HEK293 (cell line): ENCODE measurements at regions not wholly inside any gene's neighbourhood (a gene's known extent, or its start where the extent isn't known, plus 50 kb on each side); places are given as distances from the start of the nearest gene placed in this dataset.

ENCODE experiments used
- CTCF ChIA-PET: fragments of 350-600 bp; formaldehyde crosslinking; extraction: SDS; loops from one replicate; lab custom pipeline; 2021; ENCODE audit warnings: antibody characterized with exemption; lab: Yijun Ruan, JAX
- POLR2A ChIA-PET: fragments of 300-600 bp; formaldehyde crosslinking; extraction: SDS; loops from one replicate; lab custom pipeline; 2020; ENCODE audit warnings: antibody characterized with exemption, inconsistent platforms; lab: Yijun Ruan, JAX
- H3K27ac ChIP-seq: fragments of 200-500 bp; sonication (Bioruptor generic); 2 replicates; pipeline ENCODE4 v1.5.1; 2014; ENCODE audit warnings: low read depth, low read length, control low read depth, inconsistent platforms; ENCODE audit errors: extremely low read depth
- H3K36me3 ChIP-seq, 2 experiments: fragments of 200-500 bp in 1 of 2; sonication (Bioruptor generic) in 1 of 2; 1 replicate in 1 of 2; 2 replicates in 1 of 2; pipeline ENCODE4 v1.5.1; 2014 to 2017; ENCODE audit warnings: inconsistent platforms in 2 of 2, low read length in 2 of 2; ENCODE audit not compliant: control insufficient read depth in 2 of 2, insufficient read depth in 1 of 2
- H3K4me1 ChIP-seq: fragments of 200-500 bp; sonication (Bioruptor generic); 2 replicates; pipeline ENCODE4 v1.5.1; 2014; ENCODE audit warnings: mild to moderate bottlenecking, low read length, inconsistent platforms; ENCODE audit not compliant: control insufficient read depth, insufficient read depth
- H3K4me3 ChIP-seq: 2 replicates; pipeline ENCODE4 v1.5.1; 2011; ENCODE audit warnings: low read depth, mild to moderate bottlenecking, control low read depth, low read length, moderate library complexity
- H3K9me3 ChIP-seq: fragments of 200-500 bp; sonication (Bioruptor generic); 2 replicates; pipeline ENCODE4 v1.5.1; 2014; ENCODE audit warnings: low read depth, low read length, inconsistent platforms; ENCODE audit not compliant: control insufficient read depth, insufficient read depth
- GFI1B ChIP-seq: fragments of 450-650 bp; formaldehyde crosslinking; IDR thresholded peaks from 2 replicates; pipeline ENCODE4 v1.5.1; 2016; ENCODE audit warnings: missing biosample characterization, missing genetic modification characterization
- SCRT1 ChIP-seq: fragments of 450-650 bp; formaldehyde crosslinking; IDR thresholded peaks from 2 replicates; pipeline ENCODE4 v1.5.1; 2016; ENCODE audit warnings: missing biosample characterization, missing genetic modification characterization, borderline replicate concordance
- SP3 ChIP-seq: fragments of 450-650 bp; formaldehyde crosslinking; IDR thresholded peaks from 2 replicates; pipeline ENCODE4 v1.5.1; 2016; ENCODE audit warnings: missing biosample characterization, missing genetic modification characterization
- TCF7L2 ChIP-seq: IDR thresholded peaks from 2 replicates; pipeline ENCODE4 v1.6.1; 2011; ENCODE audit warnings: low read depth, mild to moderate bottlenecking, inconsistent platforms, low read length, moderate library complexity, borderline replicate concordance
- TRIM28 ChIP-seq: IDR thresholded peaks from 2 replicates; pipeline ENCODE4 v1.6.1; 2011; ENCODE audit warnings: low read length, control low read depth, borderline replicate concordance
- ZBTB20 ChIP-seq: fragments of 450-650 bp; formaldehyde crosslinking; IDR thresholded peaks from 2 replicates; pipeline ENCODE4 v1.5.1; 2016; ENCODE audit warnings: missing biosample characterization, missing genetic modification characterization
- ZFP37 ChIP-seq: fragments of 450-650 bp; formaldehyde crosslinking; IDR thresholded peaks from 2 replicates; pipeline ENCODE4 v1.5.1; 2016; ENCODE audit warnings: missing biosample characterization, missing genetic modification characterization
- ZFP69B ChIP-seq: fragments of 450-650 bp; formaldehyde crosslinking; IDR thresholded peaks from 2 replicates; pipeline ENCODE4 v1.5.1; 2016; ENCODE audit warnings: missing biosample characterization, missing genetic modification characterization
- ZNF112 ChIP-seq: fragments of 450-650 bp; formaldehyde crosslinking; IDR thresholded peaks from 2 replicates; pipeline ENCODE4 v1.5.0; 2017; ENCODE audit warnings: missing biosample characterization, missing genetic modification characterization
- ZNF121 ChIP-seq: fragments of 450-650 bp; formaldehyde crosslinking; IDR thresholded peaks from 2 replicates; pipeline ENCODE4 v1.5.1; 2016; ENCODE audit warnings: missing biosample characterization, missing genetic modification characterization
- ZNF146 ChIP-seq: fragments of 450-650 bp; formaldehyde crosslinking; IDR thresholded peaks from 2 replicates; pipeline ENCODE4 v1.5.1; 2016; ENCODE audit warnings: missing biosample characterization, missing genetic modification characterization
- ZNF169 ChIP-seq: fragments of 450-650 bp; formaldehyde crosslinking; IDR thresholded peaks from 2 replicates; pipeline ENCODE4 v1.5.1; 2016; ENCODE audit warnings: missing biosample characterization, missing genetic modification characterization
- ZNF19 ChIP-seq: fragments of 450-650 bp; formaldehyde crosslinking; IDR thresholded peaks from 2 replicates; pipeline ENCODE4; 2016; ENCODE audit warnings: missing biosample characterization, missing genetic modification characterization, low read depth
- ZNF248 ChIP-seq: fragments of 450-650 bp; formaldehyde crosslinking; IDR thresholded peaks from 2 replicates; pipeline ENCODE4 v1.5.1; 2017; ENCODE audit warnings: missing biosample characterization, missing genetic modification characterization
- ZNF426 ChIP-seq: fragments of 450-650 bp; formaldehyde crosslinking; IDR thresholded peaks from 2 replicates; pipeline ENCODE4 v1.5.1; 2017; ENCODE audit warnings: missing biosample characterization, missing genetic modification characterization, mild to moderate bottlenecking, inconsistent platforms, moderate library complexity
- ZNF48 ChIP-seq: fragments of 450-650 bp; formaldehyde crosslinking; IDR thresholded peaks from 2 replicates; pipeline ENCODE4 v1.5.1; 2016; ENCODE audit warnings: missing biosample characterization, missing genetic modification characterization
- ZNF549 ChIP-seq: fragments of 450-650 bp; IDR thresholded peaks from 2 replicates; pipeline ENCODE4 v1.5.1; 2018; ENCODE audit warnings: missing biosample characterization, missing genetic modification characterization, mild to moderate bottlenecking, inconsistent platforms, moderate library complexity
- ZNF629 ChIP-seq: fragments of 450-650 bp; formaldehyde crosslinking; IDR thresholded peaks from 2 replicates; pipeline ENCODE4 v1.5.1; 2017; ENCODE audit warnings: missing biosample characterization, missing genetic modification characterization
- ZNF654 ChIP-seq: fragments of 450-650 bp; formaldehyde crosslinking; IDR thresholded peaks from 2 replicates; pipeline ENCODE4 v1.5.1; 2016; ENCODE audit warnings: low read depth, missing biosample characterization, missing genetic modification characterization
- ZNF776 ChIP-seq: fragments of 450-650 bp; formaldehyde crosslinking; IDR thresholded peaks from 2 replicates; pipeline ENCODE4 v1.5.0; 2017; ENCODE audit warnings: missing biosample characterization, missing genetic modification characterization, borderline replicate concordance
- ZNF791 ChIP-seq: fragments of 450-650 bp; formaldehyde crosslinking; IDR thresholded peaks from 2 replicates; pipeline ENCODE4 v1.5.1; 2016; ENCODE audit warnings: missing biosample characterization, missing genetic modification characterization
- TF ChIP-seq, protein P1 (sequence below): fragments of 450-650 bp; formaldehyde crosslinking; IDR thresholded peaks from 2 replicates; pipeline ENCODE4 v1.5.1; 2016; ENCODE audit warnings: missing biosample characterization, missing genetic modification characterization
- TF ChIP-seq, protein P2 (sequence below): fragments of 450-650 bp; formaldehyde crosslinking; IDR thresholded peaks from 2 replicates; pipeline ENCODE4 v1.5.1; 2016; ENCODE audit warnings: missing biosample characterization, missing genetic modification characterization
- TF ChIP-seq, protein P3 (sequence below): IDR thresholded peaks from 2 replicates; pipeline ENCODE4 v1.6.1; 2011; ENCODE audit warnings: mild to moderate bottlenecking, low read depth, low read length, borderline replicate concordance
- TF ChIP-seq, protein P4 (sequence below): fragments of 450-650 bp; formaldehyde crosslinking; IDR thresholded peaks from 2 replicates; pipeline ENCODE4 v1.5.1; 2016; ENCODE audit warnings: missing biosample characterization, missing genetic modification characterization
- TF ChIP-seq, protein P5 (sequence below): fragments of 450-650 bp; formaldehyde crosslinking; IDR thresholded peaks from 2 replicates; pipeline ENCODE4 v1.5.1; 2016; ENCODE audit warnings: missing biosample characterization, missing genetic modification characterization

DNA sequence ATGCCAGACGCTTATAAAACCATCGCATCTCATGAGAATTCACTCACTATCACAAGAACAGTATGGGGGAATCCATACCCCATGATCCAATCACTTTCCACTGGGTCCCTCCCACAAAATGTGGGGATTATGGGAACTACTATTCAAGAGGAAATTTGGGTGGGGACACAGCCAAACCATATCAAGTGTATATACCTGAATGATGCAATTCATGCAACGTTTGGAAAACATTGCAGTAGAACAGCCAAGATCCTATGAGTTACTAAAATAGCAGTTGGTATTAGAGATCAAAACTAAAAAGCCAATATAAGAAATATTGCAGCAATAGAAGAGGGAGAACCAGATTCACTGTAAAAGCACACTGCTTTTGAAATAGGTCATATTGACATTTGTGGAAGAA, 1543.9 kb upstream of the B3GALT2 start (continued):
- no peak for TF ChIP-seq SCRT1 (tag by site-specific recombination)

DNA sequence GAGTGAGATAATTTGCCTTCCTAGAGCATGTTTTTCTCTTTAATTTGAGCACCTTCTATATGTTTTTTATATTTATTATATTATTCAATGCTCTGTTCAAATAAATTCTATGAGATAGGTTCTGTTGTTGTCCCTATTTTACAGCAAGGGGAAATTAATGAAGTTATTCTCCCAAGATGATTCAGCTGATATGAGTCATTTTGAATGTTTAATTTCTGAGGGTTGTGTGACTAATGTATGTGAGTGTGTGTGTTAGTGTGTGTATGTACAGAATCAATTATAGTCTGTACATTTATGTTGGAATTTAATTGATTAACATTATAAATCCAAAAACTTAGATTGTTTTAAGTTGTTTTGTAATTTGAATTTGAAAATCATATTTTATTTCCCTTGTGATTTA, 1536.7 kb upstream of the B3GALT2 start:
- TF ChIP-seq ZNF248 (tag by site-specific recombination) = no peak
- TF ChIP-seq, all 188 proteins: peak for 0

DNA sequence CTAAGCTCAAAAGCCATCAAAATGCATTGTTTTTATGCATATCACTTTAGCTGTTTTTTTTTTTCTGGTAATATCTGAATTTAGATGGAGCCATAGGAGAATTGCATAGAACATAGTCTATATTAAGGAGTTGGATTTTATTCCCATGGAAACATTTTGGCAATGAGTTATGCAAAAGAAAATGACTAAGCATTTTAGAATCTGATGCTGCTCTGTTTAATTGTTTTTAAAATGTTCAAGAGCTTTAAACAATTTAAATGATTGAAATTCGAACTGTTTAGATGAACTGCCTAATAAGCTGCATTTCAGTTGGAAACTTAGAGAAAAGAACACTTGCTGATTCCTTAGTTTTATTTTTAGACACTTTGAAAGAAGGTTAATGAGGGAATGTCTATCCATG, 1531.5 kb upstream of the B3GALT2 start:
- Histone ChIP-seq H3K27ac (no peak overlapping the region), H3K4me3 (no peak overlapping the region), H3K36me3 (no peaks in the 10 kb centered on the region), H3K9me3 (no peaks in the 10 kb centered on the region), H3K4me1 (no peaks in the 10 kb centered on the region)
- ChIA-PET POLR2A (no interaction called here), CTCF (no interaction called here)
- TF ChIP-seq TRIM28 (no peak), ZNF146 (no peak), ZFP69B (tag by site-specific recombination) (no peak), ZBTB20 (tag by site-specific recombination) (no peak), ZNF791 (tag by site-specific recombination) (no peak), ZFP37 (tag by site-specific recombination) (no peak)
- TF ChIP-seq, protein P1, sequence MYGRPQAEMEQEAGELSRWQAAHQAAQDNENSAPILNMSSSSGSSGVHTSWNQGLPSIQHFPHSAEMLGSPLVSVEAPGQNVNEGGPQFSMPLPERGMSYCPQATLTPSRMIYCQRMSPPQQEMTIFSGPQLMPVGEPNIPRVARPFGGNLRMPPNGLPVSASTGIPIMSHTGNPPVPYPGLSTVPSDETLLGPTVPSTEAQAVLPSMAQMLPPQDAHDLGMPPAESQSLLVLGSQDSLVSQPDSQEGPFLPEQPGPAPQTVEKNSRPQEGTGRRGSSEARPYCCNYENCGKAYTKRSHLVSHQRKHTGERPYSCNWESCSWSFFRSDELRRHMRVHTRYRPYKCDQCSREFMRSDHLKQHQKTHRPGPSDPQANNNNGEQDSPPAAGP = no peak
- TF ChIP-seq, protein P2, sequence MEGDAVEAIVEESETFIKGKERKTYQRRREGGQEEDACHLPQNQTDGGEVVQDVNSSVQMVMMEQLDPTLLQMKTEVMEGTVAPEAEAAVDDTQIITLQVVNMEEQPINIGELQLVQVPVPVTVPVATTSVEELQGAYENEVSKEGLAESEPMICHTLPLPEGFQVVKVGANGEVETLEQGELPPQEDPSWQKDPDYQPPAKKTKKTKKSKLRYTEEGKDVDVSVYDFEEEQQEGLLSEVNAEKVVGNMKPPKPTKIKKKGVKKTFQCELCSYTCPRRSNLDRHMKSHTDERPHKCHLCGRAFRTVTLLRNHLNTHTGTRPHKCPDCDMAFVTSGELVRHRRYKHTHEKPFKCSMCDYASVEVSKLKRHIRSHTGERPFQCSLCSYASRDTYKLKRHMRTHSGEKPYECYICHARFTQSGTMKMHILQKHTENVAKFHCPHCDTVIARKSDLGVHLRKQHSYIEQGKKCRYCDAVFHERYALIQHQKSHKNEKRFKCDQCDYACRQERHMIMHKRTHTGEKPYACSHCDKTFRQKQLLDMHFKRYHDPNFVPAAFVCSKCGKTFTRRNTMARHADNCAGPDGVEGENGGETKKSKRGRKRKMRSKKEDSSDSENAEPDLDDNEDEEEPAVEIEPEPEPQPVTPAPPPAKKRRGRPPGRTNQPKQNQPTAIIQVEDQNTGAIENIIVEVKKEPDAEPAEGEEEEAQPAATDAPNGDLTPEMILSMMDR (tag by site-specific recombination) = no peak

More for the DNA sequence above, 1536.7 kb upstream of the B3GALT2 start:
- no peak overlapping the region for H3K4me3 ChIP-seq
- H3K9me3 ChIP-seq = no peaks in the 10 kb centered on the region
- H3K27ac ChIP-seq = no peak overlapping the region
- H3K36me3 ChIP-seq = no peaks in the 10 kb centered on the region
- H3K4me1 ChIP-seq = no peaks in the 10 kb centered on the region
- POLR2A ChIA-PET = no interaction called here
- CTCF ChIA-PET = no interaction called here

DNA sequence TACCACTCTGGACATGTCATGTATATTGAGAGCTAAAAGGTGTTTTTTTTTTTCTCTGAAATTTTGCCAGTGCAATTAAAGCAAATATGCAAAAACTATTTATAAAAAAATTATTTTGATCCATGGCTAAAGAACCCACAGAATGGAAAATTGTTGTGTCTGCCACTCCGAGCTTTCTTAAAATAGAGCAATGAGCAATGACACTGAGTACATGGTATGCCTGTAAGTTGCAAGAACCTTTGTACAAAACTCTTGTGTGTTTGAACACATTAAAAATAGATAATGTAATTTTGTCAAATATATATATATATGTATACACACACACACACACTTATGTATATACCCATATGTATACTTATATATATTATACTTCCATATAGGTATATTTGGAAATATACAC, 1530.9 kb upstream of the B3GALT2 start:
- POLR2A ChIA-PET = no interaction called here

More for the DNA sequence above, 1530.9 kb upstream of the B3GALT2 start:
- Histone ChIP-seq H3K9me3 (no peaks in the 10 kb centered on the region), H3K4me3 (no peak overlapping the region), H3K36me3 (no peaks in the 10 kb centered on the region), H3K4me1 (no peaks in the 10 kb centered on the region), H3K27ac (no peak overlapping the region)
- TF ChIP-seq, protein P3, sequence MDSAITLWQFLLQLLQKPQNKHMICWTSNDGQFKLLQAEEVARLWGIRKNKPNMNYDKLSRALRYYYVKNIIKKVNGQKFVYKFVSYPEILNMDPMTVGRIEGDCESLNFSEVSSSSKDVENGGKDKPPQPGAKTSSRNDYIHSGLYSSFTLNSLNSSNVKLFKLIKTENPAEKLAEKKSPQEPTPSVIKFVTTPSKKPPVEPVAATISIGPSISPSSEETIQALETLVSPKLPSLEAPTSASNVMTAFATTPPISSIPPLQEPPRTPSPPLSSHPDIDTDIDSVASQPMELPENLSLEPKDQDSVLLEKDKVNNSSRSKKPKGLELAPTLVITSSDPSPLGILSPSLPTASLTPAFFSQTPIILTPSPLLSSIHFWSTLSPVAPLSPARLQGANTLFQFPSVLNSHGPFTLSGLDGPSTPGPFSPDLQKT = no peak
- TF ChIP-seq ZNF169 (tag by site-specific recombination) (no peak), TCF7L2 (no peak), ZNF426 (tag by site-specific recombination) (no peak), ZNF48 (tag by site-specific recombination) (no peak), ZNF121 (tag by site-specific recombination) (no peak), ZNF776 (tag by site-specific recombination) (no peak), ZNF549 (tag by site-specific recombination) (no peak), ZNF654 (tag by site-specific recombination) (no peak), SP3 (tag by site-specific recombination) (no peak), ZNF19 (tag by site-specific recombination) (no peak), GFI1B (no peak), ZNF629 (tag by site-specific recombination) (no peak), ZNF112 (tag by site-specific recombination) (no peak)
- TF ChIP-seq, protein P4, sequence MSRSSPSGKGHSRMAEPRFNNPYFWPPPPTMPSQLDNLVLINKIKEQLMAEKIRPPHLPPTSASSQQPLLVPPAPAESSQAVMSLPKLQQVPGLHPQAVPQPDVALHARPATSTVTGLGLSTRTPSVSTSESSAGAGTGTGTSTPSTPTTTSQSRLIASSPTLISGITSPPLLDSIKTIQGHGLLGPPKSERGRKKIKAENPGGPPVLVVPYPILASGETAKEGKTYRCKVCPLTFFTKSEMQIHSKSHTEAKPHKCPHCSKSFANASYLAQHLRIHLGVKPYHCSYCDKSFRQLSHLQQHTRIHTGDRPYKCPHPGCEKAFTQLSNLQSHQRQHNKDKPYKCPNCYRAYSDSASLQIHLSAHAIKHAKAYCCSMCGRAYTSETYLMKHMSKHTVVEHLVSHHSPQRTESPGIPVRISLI (tag by site-specific recombination) = no peak
- TF ChIP-seq, protein P5, sequence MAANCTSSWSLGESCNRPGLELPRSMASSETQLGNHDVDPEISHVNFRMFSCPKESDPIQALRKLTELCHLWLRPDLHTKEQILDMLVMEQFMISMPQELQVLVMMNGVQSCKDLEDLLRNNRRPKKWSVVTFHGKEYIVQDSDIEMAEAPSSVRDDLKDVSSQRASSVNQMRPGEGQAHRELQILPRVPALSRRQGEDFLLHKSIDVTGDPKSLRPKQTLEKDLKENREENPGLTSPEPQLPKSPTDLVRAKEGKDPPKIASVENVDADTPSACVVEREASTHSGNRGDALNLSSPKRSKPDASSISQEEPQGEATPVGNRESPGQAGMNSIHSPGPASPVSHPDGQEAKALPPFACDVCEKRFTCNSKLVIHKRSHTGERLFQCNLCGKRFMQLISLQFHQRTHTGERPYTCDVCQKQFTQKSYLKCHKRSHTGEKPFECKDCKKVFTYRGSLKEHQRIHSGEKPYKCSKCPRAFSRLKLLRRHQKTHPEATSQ (tag by site-specific recombination) = no peak
- CTCF ChIA-PET = no interaction called here
